HCT116 (cell line): ENCODE measurements at regions not wholly inside any gene's neighbourhood (a gene's known extent, or its start where the extent isn't known, plus 50 kb on each side); places are given as distances from the start of the nearest gene placed in this dataset.

Experiments used
- ATAC-seq: fragments of 200-7000 bp; cut with Tn5 transposase; 2 replicates; pipeline ENCODE4 v1.9.1; 2020; ENCODE audit warnings: mild to moderate bottlenecking, moderate library complexity
- BruUV-seq: library from RNA; stranded (reverse); fragments of 400-500 nt; replicated peaks from 2 replicates; lab custom pipeline; 2021; lab: Mats Ljungman, UMichigan
- CTCF ChIA-PET: fragments of 300-600 bp; sonication (Branson Sonifier 250); formaldehyde crosslinking; loops from one replicate; lab custom pipeline; 2021; ENCODE audit warnings: antibody characterized with exemption; lab: Charles Lee
- POLR2A ChIA-PET: fragments of 300-600, 350-600 bp; sonication (Branson Sonifier 250); formaldehyde crosslinking; loops from one replicate; lab custom pipeline; 2021; ENCODE audit warnings: antibody characterized with exemption; lab: Charles Lee
- RAD21 ChIA-PET, 2 experiments: fragments of 300-600 bp; sonication (Branson Sonifier 250); formaldehyde crosslinking; loops; one replicate each; lab custom pipeline; 2023; ENCODE audit warnings: low total read pairs in 2 of 2; ENCODE audit not compliant: uncharacterized antibody in 2 of 2, unreplicated experiment in 2 of 2, low non-redundant PET in 1 of 2; lab: Charles Lee
- DNase-seq: peaks from one replicate; pipeline ENCODE4 v3.0.0-alpha.2; 2010; ENCODE audit warnings: low read depth, low spot score
- H2AFZ ChIP-seq: fragments of 200-600 bp; shearing (Covaris generic), sonication (generic); 2 replicates; pipeline ENCODE4 v1.6.1; 2017; ENCODE audit warnings: low read depth, mixed run types, mixed read lengths, antibody characterized with exemption, low read length; ENCODE audit not compliant: poor library complexity, severe bottlenecking
- H3K27ac ChIP-seq: 2 replicates; pipeline ENCODE4 v1.5.1; 2012; ENCODE audit warnings: low read depth, low read length
- H3K27me3 ChIP-seq: fragments of 200-600 bp; sonication (generic); 2 replicates; pipeline ENCODE4 v1.6.1; 2016; ENCODE audit warnings: mixed run types, low read length, mixed read lengths; ENCODE audit not compliant: insufficient read depth
- H3K36me3 ChIP-seq, 2 experiments: fragments of 200-500 bp in 1 of 2; fragments of 200-600 bp in 1 of 2; sonication (Bioruptor generic) in 1 of 2; sonication (generic) in 1 of 2; 2 replicates each; pipeline versions ENCODE4 v1.5.1 to v1.6.1; 2014 to 2016; ENCODE audit warnings: low read length in 2 of 2, inconsistent platforms in 1 of 2, mixed read lengths in 1 of 2, mixed run types in 1 of 2; ENCODE audit not compliant: insufficient read depth in 2 of 2, control insufficient read depth in 1 of 2
- H3K4me1 ChIP-seq, 2 experiments: fragments of 200-600 bp in 1 of 2; sonication (generic) in 1 of 2; 2 replicates each; pipeline versions ENCODE4 v1.5.1 to v1.6.1; 2012 to 2017; ENCODE audit warnings: low read length in 2 of 2, inconsistent platforms in 1 of 2, mild to moderate bottlenecking in 1 of 2, mixed read lengths in 1 of 2, mixed run types in 1 of 2, moderate library complexity in 1 of 2; ENCODE audit not compliant: insufficient read depth in 2 of 2, control insufficient read depth in 1 of 2
- H3K4me2 ChIP-seq: fragments of 200-600 bp; sonication (generic); 2 replicates; pipeline ENCODE4 v1.6.1; 2017; ENCODE audit warnings: mixed run types, low read length, mixed read lengths
- H3K4me3 ChIP-seq, 2 experiments: fragments of 200-600 bp in 1 of 2; sonication (generic) in 1 of 2; replicated peaks in 1 of 2; 2 replicates each; pipeline ENCODE4 v1.5.1; 2011 to 2016; ENCODE audit warnings: low read length in 2 of 2, control low read depth in 1 of 2, low read depth in 1 of 2, mild to moderate bottlenecking in 1 of 2, mixed read lengths in 1 of 2, mixed run types in 1 of 2
- H3K79me2 ChIP-seq: fragments of 200-600 bp; sonication (generic); 2 replicates; pipeline ENCODE4 v1.6.1; 2017; ENCODE audit warnings: mild to moderate bottlenecking, mixed run types, low read length, moderate library complexity, mixed read lengths; ENCODE audit not compliant: insufficient read depth
- H3K9ac ChIP-seq: fragments of 200-600 bp; sonication (generic); 2 replicates; pipeline ENCODE4 v1.6.1; 2016; ENCODE audit warnings: low read length, mixed read lengths
- H3K9me2 ChIP-seq: fragments of 200-600 bp; sonication (generic), shearing (Covaris generic); 2 replicates; pipeline ENCODE4 v1.6.1; 2017; ENCODE audit warnings: mixed run types, mild to moderate bottlenecking, moderate library complexity; ENCODE audit not compliant: insufficient read depth
- H3K9me3 ChIP-seq, 2 experiments: fragments of 200-500 bp in 1 of 2; fragments of 200-600 bp in 1 of 2; sonication (Bioruptor generic) in 1 of 2; sonication (generic) in 1 of 2; 2 replicates each; pipeline ENCODE4 v1.6.1; 2014 to 2017; ENCODE audit warnings: low read length in 2 of 2, mixed read lengths in 2 of 2, inconsistent platforms in 1 of 2, low read depth in 1 of 2, mild to moderate bottlenecking in 1 of 2, mixed run types in 1 of 2, moderate library complexity in 1 of 2; ENCODE audit not compliant: control insufficient read depth in 1 of 2, insufficient read depth in 1 of 2
- H4K20me1 ChIP-seq: fragments of 200-600 bp; sonication (generic), shearing (Covaris generic); 2 replicates; pipeline ENCODE4 v1.6.1; 2017; ENCODE audit warnings: mixed run types, mild to moderate bottlenecking, moderate library complexity; ENCODE audit not compliant: insufficient read depth
- CBX3 ChIP-seq: IDR thresholded peaks from 2 replicates; pipeline ENCODE4 v1.6.1; 2012; ENCODE audit warnings: low read depth
- CEBPB ChIP-seq: IDR thresholded peaks from 2 replicates; pipeline ENCODE4 v1.6.1; 2012; ENCODE audit warnings: low read depth
- CTCF ChIP-seq, 3 experiments: fragments of 200-600 bp in 1 of 3; sonication (generic) in 1 of 3; IDR thresholded peaks in 2 of 3; conservative IDR thresholded peaks in 1 of 3; 2 replicates each; pipeline ENCODE4 v1.5.1; 2012 to 2017; ENCODE audit warnings: low read depth in 2 of 3, low read length in 2 of 3, antibody characterized with exemption in 1 of 3, borderline replicate concordance in 1 of 3, control low read depth in 1 of 3, mild to moderate bottlenecking in 1 of 3, mixed read lengths in 1 of 3, mixed run types in 1 of 3, moderate library complexity in 1 of 3; ENCODE audit not compliant: insufficient read depth in 1 of 3
- EGR1 ChIP-seq: IDR thresholded peaks from 2 replicates; pipeline ENCODE4 v1.6.1; 2012; ENCODE audit warnings: low read depth
- EZH2 ChIP-seq: fragments of 200-600 bp; sonication (generic); IDR thresholded peaks from 2 replicates; pipeline ENCODE4 v1.6.1; 2017; ENCODE audit warnings: antibody characterized with exemption, mixed run types
- EZH2phosphoT487 ChIP-seq: fragments of 200-600 bp; IDR thresholded peaks from 2 replicates; pipeline ENCODE4 v1.6.1; 2018; ENCODE audit warnings: antibody characterized with exemption, borderline replicate concordance
- FOSL1 ChIP-seq: IDR thresholded peaks from 2 replicates; pipeline ENCODE4 v1.6.1; 2012; ENCODE audit warnings: low read depth
- JUND ChIP-seq: IDR thresholded peaks from 2 replicates; pipeline ENCODE4 v1.6.1; 2012
- POLR2AphosphoS5 ChIP-seq: IDR thresholded peaks from 2 replicates; pipeline ENCODE4 v1.6.1; 2011; ENCODE audit warnings: mild to moderate bottlenecking, low read depth, low read length, moderate library complexity
- SIN3A ChIP-seq: IDR thresholded peaks from 2 replicates; pipeline ENCODE4 v1.6.1; 2012; ENCODE audit warnings: low read depth
- SP1 ChIP-seq: IDR thresholded peaks from 2 replicates; pipeline ENCODE4 v1.6.1; 2012; ENCODE audit warnings: low read depth
- SRF ChIP-seq: IDR thresholded peaks from 2 replicates; pipeline ENCODE4 v1.6.1; 2012; ENCODE audit warnings: low read depth
- TCF7L2 ChIP-seq: IDR thresholded peaks from 2 replicates; pipeline ENCODE4 v1.7.0; 2011; ENCODE audit warnings: borderline replicate concordance, inconsistent platforms; ENCODE audit not compliant: insufficient read depth, insufficient read length; ENCODE audit errors: extremely low read depth
- ZFX ChIP-seq: fragments of 450-650 bp; IDR thresholded peaks from 2 replicates; pipeline ENCODE4 v1.6.1; 2017
- intact Hi-C: fragments of 100-400 bp; cut with micrococcal nuclease; formaldehyde crosslinking; loops from 2 replicates; pipeline ENCODE4 v1.10.0; 2022
- TF ChIP-seq, protein P1 (sequence below): IDR thresholded peaks from 2 replicates; pipeline ENCODE4 v1.6.1; 2012
- TF ChIP-seq, protein P2 (sequence below): IDR thresholded peaks from 2 replicates; pipeline ENCODE4 v1.6.1; 2012; ENCODE audit warnings: low read depth

DNA sequence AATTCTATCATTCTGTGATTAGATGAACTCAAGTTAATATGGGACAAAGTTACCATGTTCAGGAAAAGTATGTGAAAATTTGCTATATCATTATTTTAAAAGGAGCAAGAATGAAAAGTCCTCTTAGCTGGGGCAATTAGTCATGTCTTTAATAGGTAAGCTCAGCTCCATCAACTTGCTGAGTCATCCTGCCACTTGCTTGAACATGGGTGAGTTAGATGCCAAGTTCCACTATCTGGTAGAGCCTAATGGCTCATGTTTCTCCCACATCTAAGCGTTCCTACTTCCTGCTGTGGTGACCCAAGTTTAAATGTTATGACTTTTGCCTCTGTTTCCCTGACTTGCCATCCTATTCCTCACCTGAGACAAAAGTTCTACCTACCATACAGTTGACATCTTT lies 276.8 kb downstream of the ZNF674 start:
- H4K20me1 ChIP-seq: no peaks in the 10 kb centered on the region
- DNase-seq (peak; percentile 62), ATAC-seq (peak; percentile 73)
- no peaks in the 10 kb centered on the region for H3K27me3 ChIP-seq
- CTCF ChIA-PET: no interaction called here
- H3K79me2 ChIP-seq: no peaks in the 10 kb centered on the region
- H3K4me1 ChIP-seq: peaks cover 22 to 79% of the 10 kb centered on the region in 2 experiments
- peak overlapping the region; percentile 48 for H3K4me2 ChIP-seq
- BruUV-seq: no TSS peak
- H3K27ac ChIP-seq: peak overlapping the region; percentile 35; the same call in 1 of the 2 replicates
- intact Hi-C loops: loop anchor here (10.0 kb wide), 1 partner anchor 424 kb away; no protein-coding TSS in a partner anchor
- RAD21 ChIA-PET: no interaction called here
- no peaks in the 10 kb centered on the region for H3K9me2 ChIP-seq
- TF ChIP-seq CEBPB: peak; percentile 42; the same call in 1 of the 2 replicates
- TF ChIP-seq, protein P1, sequence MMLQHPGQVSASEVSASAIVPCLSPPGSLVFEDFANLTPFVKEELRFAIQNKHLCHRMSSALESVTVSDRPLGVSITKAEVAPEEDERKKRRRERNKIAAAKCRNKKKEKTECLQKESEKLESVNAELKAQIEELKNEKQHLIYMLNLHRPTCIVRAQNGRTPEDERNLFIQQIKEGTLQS: 0 out of 2 replicates have a peak, but pooled peaks have one; percentile 32
- TF ChIP-seq TCF7L2: peak; percentile 77
- peak; percentile 52 for TF ChIP-seq SIN3A
- TF ChIP-seq CBX3: peak; percentile 70; the same call in 1 of the 2 replicates
- peak; percentile 83 for TF ChIP-seq SP1
- TF ChIP-seq EZH2phosphoT487: no peak
- TF ChIP-seq SRF: peak; percentile 50; the same call in 1 of the 2 replicates
- 0 out of 2 replicates have a peak, but pooled peaks have one; percentile 10 for TF ChIP-seq EGR1
- no peak for TF ChIP-seq EZH2
- peak; percentile 79 for TF ChIP-seq FOSL1
- TF ChIP-seq ZFX: no peak
- TF ChIP-seq JUND: peak; percentile 81
- H3K9ac ChIP-seq: peak overlapping the region; percentile 20; the same call in 1 of the 2 replicates
- peak overlapping the region in 1 of 2 experiments; percentile 13; a peak in 1 of 4 replicates for H3K4me3 ChIP-seq
- POLR2A ChIA-PET: no interaction called here
- no peaks in the 10 kb centered on the region for H3K36me3 ChIP-seq
- no peaks in the 10 kb centered on the region for H3K9me3 ChIP-seq
- H2AFZ ChIP-seq: no peak overlapping the region

DNA sequence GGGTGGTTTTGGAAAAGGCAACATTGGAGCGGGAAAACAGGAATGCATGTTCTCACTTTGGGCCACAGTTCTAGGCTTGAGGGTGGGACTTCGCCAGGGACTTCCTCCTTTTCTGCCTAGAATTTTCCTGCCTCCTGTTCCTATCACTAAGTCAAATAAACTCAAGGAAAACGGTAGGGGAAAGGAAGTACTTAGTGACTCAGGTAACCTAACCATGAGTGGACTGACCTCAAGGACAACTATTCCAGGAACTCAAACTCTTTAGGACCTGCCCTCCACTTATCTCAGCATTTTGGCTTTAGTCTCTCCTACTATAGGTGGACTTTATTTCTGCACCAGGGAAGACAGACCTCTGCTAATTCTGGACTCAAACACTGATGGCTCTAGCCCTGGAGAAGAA lies 281.7 kb downstream of the ZNF674 start:
- Histone ChIP-seq H3K79me2 (no peaks in the 10 kb centered on the region), H3K4me3 (no peak overlapping the region), H3K9me3 (no peaks in the 10 kb centered on the region), H3K9ac (peak overlapping the region; percentile 39), H3K36me3 (no peaks in the 10 kb centered on the region), H3K9me2 (no peaks in the 10 kb centered on the region), H3K27ac (peak overlapping the region; percentile 72), H3K27me3 (no peaks in the 10 kb centered on the region), H3K4me2 (peak overlapping the region; percentile 57), H4K20me1 (no peaks in the 10 kb centered on the region), H2AFZ (no peak overlapping the region), H3K4me1 (peaks cover 29 to 69% of the 10 kb centered on the region in 2 experiments)
- CTCF ChIA-PET: no interaction called here
- DNase-seq: peak; percentile 40
- POLR2A ChIA-PET: no interaction called here
- no TSS peak for BruUV-seq
- peak; percentile 65 for ATAC-seq
- intact Hi-C loops: loop anchor here (10.0 kb wide), 1 partner anchor 419 kb away; no protein-coding TSS in a partner anchor
- RAD21 ChIA-PET: no interaction called here
- TF ChIP-seq EZH2: no peak
- TF ChIP-seq EZH2phosphoT487: no peak
- TF ChIP-seq CTCF (IDR thresholded peaks at IDR 0.05 in 2 of 3, conservative IDR thresholded peaks at IDR 0.05 in 1 of 3; ENCODE audit: borderline replicate concordance in 1 of 3, insufficient read depth in 1 of 3, low read depth in 2 of 3, low read length in 2 of 3): no peak
- TF ChIP-seq SIN3A: no peak
- TF ChIP-seq FOSL1: peak; percentile 53
- no peak for TF ChIP-seq POLR2AphosphoS5
- TF ChIP-seq, protein P2, sequence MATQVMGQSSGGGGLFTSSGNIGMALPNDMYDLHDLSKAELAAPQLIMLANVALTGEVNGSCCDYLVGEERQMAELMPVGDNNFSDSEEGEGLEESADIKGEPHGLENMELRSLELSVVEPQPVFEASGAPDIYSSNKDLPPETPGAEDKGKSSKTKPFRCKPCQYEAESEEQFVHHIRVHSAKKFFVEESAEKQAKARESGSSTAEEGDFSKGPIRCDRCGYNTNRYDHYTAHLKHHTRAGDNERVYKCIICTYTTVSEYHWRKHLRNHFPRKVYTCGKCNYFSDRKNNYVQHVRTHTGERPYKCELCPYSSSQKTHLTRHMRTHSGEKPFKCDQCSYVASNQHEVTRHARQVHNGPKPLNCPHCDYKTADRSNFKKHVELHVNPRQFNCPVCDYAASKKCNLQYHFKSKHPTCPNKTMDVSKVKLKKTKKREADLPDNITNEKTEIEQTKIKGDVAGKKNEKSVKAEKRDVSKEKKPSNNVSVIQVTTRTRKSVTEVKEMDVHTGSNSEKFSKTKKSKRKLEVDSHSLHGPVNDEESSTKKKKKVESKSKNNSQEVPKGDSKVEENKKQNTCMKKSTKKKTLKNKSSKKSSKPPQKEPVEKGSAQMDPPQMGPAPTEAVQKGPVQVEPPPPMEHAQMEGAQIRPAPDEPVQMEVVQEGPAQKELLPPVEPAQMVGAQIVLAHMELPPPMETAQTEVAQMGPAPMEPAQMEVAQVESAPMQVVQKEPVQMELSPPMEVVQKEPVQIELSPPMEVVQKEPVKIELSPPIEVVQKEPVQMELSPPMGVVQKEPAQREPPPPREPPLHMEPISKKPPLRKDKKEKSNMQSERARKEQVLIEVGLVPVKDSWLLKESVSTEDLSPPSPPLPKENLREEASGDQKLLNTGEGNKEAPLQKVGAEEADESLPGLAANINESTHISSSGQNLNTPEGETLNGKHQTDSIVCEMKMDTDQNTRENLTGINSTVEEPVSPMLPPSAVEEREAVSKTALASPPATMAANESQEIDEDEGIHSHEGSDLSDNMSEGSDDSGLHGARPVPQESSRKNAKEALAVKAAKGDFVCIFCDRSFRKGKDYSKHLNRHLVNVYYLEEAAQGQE: no peak
- peak; percentile 54; the same call in 1 of the 2 replicates for TF ChIP-seq SP1
